H9 (cell line): ENCODE measurements at regions not wholly inside any gene's neighbourhood (a gene's known extent, or its start where the extent isn't known, plus 50 kb on each side); places are given as distances from the start of the nearest gene placed in this dataset.

ENCODE experiments used
- DNase-seq: peaks from one replicate; pipeline ENCODE4 v3.0.0-alpha.2; 2017
- H2AFZ ChIP-seq: one replicate; pipeline ENCODE4 v1.6.1; 2013; ENCODE audit warnings: mild to moderate bottlenecking, low read length, control low read depth, moderate library complexity
- H2AK5ac ChIP-seq: 2 replicates; pipeline ENCODE4 v1.6.1; 2013; ENCODE audit warnings: low read length, control low read depth, mixed read lengths; ENCODE audit not compliant: insufficient read length
- H2BK120ac ChIP-seq: one replicate; pipeline ENCODE4 v1.6.1; 2013; ENCODE audit warnings: low read depth, mild to moderate bottlenecking, low read length, control low read depth, inconsistent platforms; ENCODE audit not compliant: poor library complexity, severe bottlenecking
- H2BK12ac ChIP-seq: 2 replicates; pipeline ENCODE4 v1.6.1; 2013; ENCODE audit warnings: low read length, control low read depth, mixed read lengths, low read depth; ENCODE audit not compliant: insufficient read length
- H2BK15ac ChIP-seq: 2 replicates; pipeline ENCODE4 v1.6.1; 2013; ENCODE audit warnings: low read depth, low read length, control low read depth
- H2BK20ac ChIP-seq: one replicate; pipeline ENCODE4 v1.6.1; 2013; ENCODE audit warnings: low read depth, mild to moderate bottlenecking, low read length, control low read depth, inconsistent platforms; ENCODE audit not compliant: poor library complexity, severe bottlenecking
- H2BK5ac ChIP-seq: 2 replicates; pipeline ENCODE4 v1.6.1; 2013; ENCODE audit warnings: low read length, control low read depth, mixed read lengths; ENCODE audit not compliant: insufficient read length
- H3K14ac ChIP-seq: 2 replicates; pipeline ENCODE4 v1.6.1; 2013; ENCODE audit warnings: low read length, control low read depth; ENCODE audit not compliant: insufficient read depth
- H3K18ac ChIP-seq: 2 replicates; pipeline ENCODE4 v1.6.1; 2013; ENCODE audit warnings: low read depth, mild to moderate bottlenecking, mixed read lengths, low read length, control low read depth; ENCODE audit not compliant: insufficient read length
- H3K23ac ChIP-seq: 2 replicates; pipeline ENCODE4 v1.6.1; 2013; ENCODE audit warnings: low read length, control low read depth, mixed read lengths, low read depth; ENCODE audit not compliant: insufficient read length
- H3K23me2 ChIP-seq: 2 replicates; pipeline ENCODE4 v1.6.1; 2013; ENCODE audit warnings: low read depth, mild to moderate bottlenecking, mixed read lengths, low read length, control low read depth; ENCODE audit not compliant: insufficient read length, poor library complexity, severe bottlenecking
- H3K27ac ChIP-seq: 2 replicates; pipeline ENCODE4 v1.5.1; 2013; ENCODE audit warnings: low read length, control low read depth, mixed read lengths, low read depth; ENCODE audit not compliant: insufficient read length
- H3K27me3 ChIP-seq: 2 replicates; pipeline ENCODE4 v1.6.1; 2013; ENCODE audit warnings: low read length, control low read depth, inconsistent platforms; ENCODE audit not compliant: insufficient read depth
- H3K4ac ChIP-seq: 2 replicates; pipeline ENCODE4 v1.6.1; 2013; ENCODE audit warnings: low read depth, mild to moderate bottlenecking, control low read depth, inconsistent platforms, low read length, moderate library complexity
- H3K4me1 ChIP-seq: 2 replicates; pipeline ENCODE4 v1.6.1; 2013; ENCODE audit warnings: low read length, control low read depth, inconsistent platforms; ENCODE audit not compliant: insufficient read depth
- H3K4me2 ChIP-seq: 2 replicates; pipeline ENCODE4 v1.6.1; 2013; ENCODE audit warnings: low read length, control low read depth, mixed read lengths; ENCODE audit not compliant: insufficient read length, insufficient read depth
- H3K56ac ChIP-seq: 2 replicates; pipeline ENCODE4 v1.6.1; 2013; ENCODE audit warnings: low read depth, mild to moderate bottlenecking, mixed read lengths, low read length, control low read depth; ENCODE audit not compliant: insufficient read length
- H3K79me1 ChIP-seq: 2 replicates; pipeline ENCODE4 v1.6.1; 2013; ENCODE audit warnings: low read depth, mild to moderate bottlenecking, moderate library complexity, low read length, control low read depth, inconsistent platforms; ENCODE audit not compliant: insufficient read depth, poor library complexity, severe bottlenecking
- H3K79me2 ChIP-seq: 2 replicates; pipeline ENCODE4 v1.6.1; 2013; ENCODE audit warnings: low read length, control low read depth, inconsistent platforms; ENCODE audit not compliant: insufficient read depth
- H3K9ac ChIP-seq: 2 replicates; pipeline ENCODE4 v1.6.1; 2013; ENCODE audit warnings: low read length, control low read depth, mixed read lengths; ENCODE audit not compliant: insufficient read length; ENCODE audit errors: extremely low read depth
- H3K9me3 ChIP-seq: one replicate; pipeline ENCODE4 v1.6.1; 2013; ENCODE audit warnings: low read depth, low read length, inconsistent platforms; ENCODE audit not compliant: control insufficient read depth
- H3T11ph ChIP-seq: one replicate; pipeline ENCODE4 v1.6.1; 2013; ENCODE audit warnings: mild to moderate bottlenecking, low read length, control low read depth, inconsistent platforms
- H4K20me1 ChIP-seq: one replicate; pipeline ENCODE4 v1.6.1; 2013; ENCODE audit not compliant: control insufficient read depth, insufficient read length, insufficient read depth
- H4K5ac ChIP-seq: 2 replicates; pipeline ENCODE4 v1.6.1; 2013; ENCODE audit warnings: low read depth, mild to moderate bottlenecking, mixed read lengths, low read length, control low read depth; ENCODE audit not compliant: insufficient read length
- H4K8ac ChIP-seq: replicated peaks from 2 replicates; pipeline ENCODE4 v1.6.1; 2013; ENCODE audit warnings: low read length, control low read depth, mixed read lengths, low read depth; ENCODE audit not compliant: insufficient read length
- H4K91ac ChIP-seq: 2 replicates; pipeline ENCODE4 v1.6.1; 2013; ENCODE audit warnings: low read depth, mild to moderate bottlenecking, moderate library complexity, mixed read lengths, low read length, control low read depth; ENCODE audit not compliant: insufficient read length
- H3K27ac Mint-ChIP-seq, 3 experiments: 2 replicates in 2 of 3; 3 replicates in 1 of 3; pipeline ENCODE4 v1.8.0; 2020 to 2021; ENCODE audit warnings: mixed read lengths in 3 of 3, mild to moderate bottlenecking in 1 of 3, moderate library complexity in 1 of 3
- H3K27me3 Mint-ChIP-seq: 2 replicates; pipeline ENCODE4 v1.8.0; 2021; ENCODE audit warnings: low read depth, mild to moderate bottlenecking, moderate library complexity, mixed read lengths
- H3K36me3 Mint-ChIP-seq, 3 experiments: 2 replicates in 2 of 3; 3 replicates in 1 of 3; pipeline ENCODE4 v1.8.0; 2020 to 2021; ENCODE audit warnings: low read depth in 3 of 3, mixed read lengths in 3 of 3; ENCODE audit not compliant: insufficient read depth in 1 of 3
- H3K4me1 Mint-ChIP-seq, 2 experiments: 2 replicates each; pipeline ENCODE4 v1.8.0; 2020; ENCODE audit warnings: mixed read lengths in 2 of 2
- H3K4me3 Mint-ChIP-seq, 2 experiments: 2 replicates in 1 of 2; 3 replicates in 1 of 2; pipeline ENCODE4 v1.8.0; 2020 to 2021; ENCODE audit warnings: mild to moderate bottlenecking in 2 of 2, mixed read lengths in 2 of 2, moderate library complexity in 1 of 2
- H3K9me3 Mint-ChIP-seq, 2 experiments: 2 replicates in 1 of 2; 3 replicates in 1 of 2; pipeline ENCODE4 v1.8.0; 2020; ENCODE audit warnings: mild to moderate bottlenecking in 2 of 2, mixed read lengths in 2 of 2, moderate library complexity in 1 of 2
- CTCF ChIP-seq: fragments of 200-600 bp; sonication (generic); conservative IDR thresholded peaks from 3 replicates; pipeline ENCODE4 v1.8.0; 2021; ENCODE audit warnings: antibody characterized with exemption, mild to moderate bottlenecking
- WGBS: extraction: QIAGEN DNeasy Blood & Tissue Kit; methylation state at CpG from one replicate; pipeline ENCODE4 v1.1.7; 2013; ENCODE audit warnings: missing lambda C conversion rate, low lambda C conversion rate, mixed read lengths; ENCODE audit not compliant: insufficient read length; ENCODE audit errors: extremely low coverage; 5-methylcytosine and 5-hydroxymethylcytosine counted together

- no peaks in the 10 kb centered on the region; a peak in 1 of 5 replicates for H3K9me3 Mint-ChIP-seq
- H2BK15ac ChIP-seq = no peak overlapping the region
- no peak overlapping the region for H3K27ac Mint-ChIP-seq
- H3K23ac ChIP-seq = no peak overlapping the region
- H2AK5ac ChIP-seq = no peak overlapping the region
- H2BK120ac ChIP-seq = no peak overlapping the region
- H3K79me2 ChIP-seq = no peaks in the 10 kb centered on the region
- no peak overlapping the region for H3K4ac ChIP-seq
- H3K4me2 ChIP-seq = no peak overlapping the region
- no peaks in the 10 kb centered on the region for H3K27me3 ChIP-seq
- H3K4me3 Mint-ChIP-seq = no peak overlapping the region
- no peaks in the 10 kb centered on the region; a peak in 1 of 7 replicates for H3K36me3 Mint-ChIP-seq
- H3K27ac ChIP-seq = no peak overlapping the region
- no peak overlapping the region for H3K9ac ChIP-seq
- H2AFZ ChIP-seq = no peak overlapping the region
- no peak overlapping the region for H4K8ac ChIP-seq
- H3K14ac ChIP-seq = no peak overlapping the region
- DNase-seq = no peak
- H3K27me3 Mint-ChIP-seq = no peaks in the 10 kb centered on the region
- no peaks in the 10 kb centered on the region for H3K79me1 ChIP-seq
- no peaks in the 10 kb centered on the region for H3K9me3 ChIP-seq
- no peaks in the 10 kb centered on the region for H4K20me1 ChIP-seq
- no peak for TF ChIP-seq CTCF
- H2BK20ac ChIP-seq = no peak overlapping the region
- H3K18ac ChIP-seq = no peak overlapping the region
- H3K56ac ChIP-seq = no peak overlapping the region
- no peaks in the 10 kb centered on the region for H3K4me1 ChIP-seq
- H2BK12ac ChIP-seq = no peak overlapping the region
- H3T11ph ChIP-seq = no peak overlapping the region
- no peaks in the 10 kb centered on the region for H3K23me2 ChIP-seq
- no CpG with 5 or more reads among the region's 3 CpGs for WGBS
- H3K4me1 Mint-ChIP-seq = no peaks in the 10 kb centered on the region
- no peak overlapping the region for H4K91ac ChIP-seq
- no peak overlapping the region for H4K5ac ChIP-seq
- no peak overlapping the region for H2BK5ac ChIP-seq
Measured at GRCh38 chr3:80496452-80496851, 728.7 kb upstream of the ROBO1 start.
